ENCODE measurements at regions not wholly inside any gene's neighbourhood (a gene's known extent, or its start where the extent isn't known, plus 50 kb on each side); places are given as distances from the start of the nearest gene placed in this dataset.

DNA sequence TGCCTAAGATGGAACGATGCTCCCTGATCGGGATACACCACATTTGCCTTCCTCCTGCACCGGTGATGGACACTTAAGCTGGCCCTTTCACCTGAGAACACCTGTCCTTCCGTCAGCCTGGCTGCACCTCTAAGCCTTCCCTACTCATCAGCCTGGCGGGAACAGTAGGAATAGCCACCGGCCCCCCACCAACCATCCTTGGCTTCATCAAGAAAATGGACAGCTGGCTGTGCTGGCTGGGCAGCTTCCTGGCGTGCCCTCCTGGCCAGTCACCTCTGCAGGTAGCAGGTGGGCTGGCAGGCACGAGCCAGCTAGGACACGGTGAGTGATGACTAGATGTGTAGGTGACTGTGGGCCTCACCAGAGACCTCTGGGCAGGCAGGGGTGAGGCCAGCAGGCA, 142.8 kb downstream of the CTTN start:
- H3K27me3 ChIP-seq (ENCODE audit: control insufficient read depth in 1 of 2, insufficient read depth in 2 of 2, low read length in 2 of 2), result no peaks in the 10 kb centered on the region
- no peak overlapping the region for H3K9ac ChIP-seq (ENCODE audit: insufficient read depth, low read depth, low read length)
- no peak overlapping the region for H3K27ac ChIP-seq (ENCODE audit: extremely low read length, insufficient read depth, low read length)
- no peak overlapping the region for H2AFZ ChIP-seq (ENCODE audit: low read length)
- H3K4me1 ChIP-seq (ENCODE audit: insufficient read depth, low read length), result no peaks in the 10 kb centered on the region
- no peak overlapping the region for H3K4me3 ChIP-seq (replicated peaks in 1 of 3; ENCODE audit: insufficient read depth in 1 of 3, low read depth in 2 of 3, low read length in 3 of 3)
- intact Hi-C loops (cut with micrococcal nuclease; ENCODE audit: unreplicated experiment), result no loop called here
- WGBS (ENCODE audit: low lambda C conversion rate), result 93% methylated on average over 3 of the region's 9 CpGs
- no peak overlapping the region for H3K4me2 ChIP-seq (ENCODE audit: low read depth, low read length)
- TF ChIP-seq ZNF232 (CRISPR knock-in tag; IDR thresholded peaks at IDR 0.05; ENCODE audit: borderline replicate concordance) (no peak), IKZF1 (IDR thresholded peaks at IDR 0.05) (no peak), CENPT (CRISPR knock-in tag; IDR thresholded peaks at IDR 0.05; ENCODE audit: low read depth) (no peak), DMAP1 (CRISPR knock-in tag; IDR thresholded peaks at IDR 0.05) (no peak)
- no peaks in the 10 kb centered on the region for H3K79me2 ChIP-seq (ENCODE audit: insufficient read depth, low read length)
- in situ Hi-C loops (cut with HindIII; ENCODE audit: extremely low pct_ligation_motif_present, low pct_unique_long_range_greater_than_20kb), result no loop called here
- CTCF ChIA-PET (ENCODE audit: low intra/inter-chr PET ratio, low total read pairs), result no interaction called here
- H4K20me1 ChIP-seq (ENCODE audit: insufficient read depth, low read length), result 0 out of 2 replicates have a peak, but pooled peaks cover 10% of the 10 kb centered on the region
- ATAC-seq, result no peak
- no peaks in the 10 kb centered on the region; a peak in 1 of 5 replicates for H3K36me3 ChIP-seq (replicated peaks in 1 of 2; ENCODE audit: control insufficient read depth in 1 of 2, insufficient read depth in 2 of 2, low read length in 2 of 2)
- no peak for DNase-seq (ENCODE audit: low spot score)
- POLR2A ChIA-PET, result no interaction called here
- BruUV-seq (replicated peaks), result no TSS peak
- H3K9me3 ChIP-seq (ENCODE audit: low read length), result no peaks in the 10 kb centered on the region
- FAIRE-seq, result no peak

DNA sequence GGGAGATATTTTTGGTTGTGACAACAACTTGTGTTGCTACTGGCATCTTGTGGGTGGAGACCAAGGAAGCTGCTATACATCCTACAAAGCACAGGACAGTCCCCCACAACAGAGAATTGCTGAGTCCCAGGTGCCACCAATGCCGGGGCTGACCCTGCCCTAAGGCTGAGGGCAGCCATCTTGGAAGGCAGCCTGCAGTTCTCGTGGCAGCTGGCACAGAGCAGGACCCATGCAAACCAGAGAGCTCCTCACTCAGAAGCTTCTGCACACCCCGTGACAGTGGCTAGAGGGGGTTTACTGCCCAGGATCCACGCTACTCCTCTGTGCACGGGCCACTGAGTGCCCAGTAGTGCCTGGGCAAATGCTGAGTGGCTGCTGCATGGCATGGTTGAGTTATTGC, 143.4 kb downstream of the CTTN start:
- intact Hi-C loops (cut with micrococcal nuclease; ENCODE audit: unreplicated experiment) (no loop called here), in situ Hi-C loops (cut with HindIII; ENCODE audit: extremely low pct_ligation_motif_present, low pct_unique_long_range_greater_than_20kb) (no loop called here)
- Histone ChIP-seq H3K4me3 (replicated peaks in 1 of 3; ENCODE audit: insufficient read depth in 1 of 3, low read depth in 2 of 3, low read length in 3 of 3) (no peak overlapping the region), H4K20me1 (ENCODE audit: insufficient read depth, low read length) (peaks cover 11% of the 10 kb centered on the region; the same call in 1 of the 2 replicates), H2AFZ (ENCODE audit: low read length) (no peak overlapping the region), H3K4me1 (ENCODE audit: insufficient read depth, low read length) (no peaks in the 10 kb centered on the region), H3K36me3 (replicated peaks in 1 of 2; ENCODE audit: control insufficient read depth in 1 of 2, insufficient read depth in 2 of 2, low read length in 2 of 2) (no peaks in the 10 kb centered on the region; a peak in 1 of 5 replicates), H3K4me2 (ENCODE audit: low read depth, low read length) (no peak overlapping the region), H3K27me3 (ENCODE audit: control insufficient read depth in 1 of 2, insufficient read depth in 2 of 2, low read length in 2 of 2) (no peaks in the 10 kb centered on the region), H3K79me2 (ENCODE audit: insufficient read depth, low read length) (no peaks in the 10 kb centered on the region), H3K9ac (ENCODE audit: insufficient read depth, low read depth, low read length) (no peak overlapping the region), H3K9me3 (ENCODE audit: low read length) (no peaks in the 10 kb centered on the region), H3K27ac (ENCODE audit: extremely low read length, insufficient read depth, low read length) (no peak overlapping the region)
- BruUV-seq (replicated peaks), result no TSS peak
- 93% methylated on average over 5 of the region's 5 CpGs for WGBS (ENCODE audit: low lambda C conversion rate)
- ChIA-PET CTCF (ENCODE audit: low intra/inter-chr PET ratio, low total read pairs) (no interaction called here), POLR2A (no interaction called here)
- no peak for TF ChIP-seq ZNF564 (CRISPR knock-in tag; IDR thresholded peaks at IDR 0.05)
- TF ChIP-seq ZSCAN25 (CRISPR knock-in tag; IDR thresholded peaks at IDR 0.05), result no peak
- TF ChIP-seq YEATS2 (CRISPR knock-in tag; IDR thresholded peaks at IDR 0.05; ENCODE audit: borderline replicate concordance), result no peak
- TF ChIP-seq, protein P1, sequence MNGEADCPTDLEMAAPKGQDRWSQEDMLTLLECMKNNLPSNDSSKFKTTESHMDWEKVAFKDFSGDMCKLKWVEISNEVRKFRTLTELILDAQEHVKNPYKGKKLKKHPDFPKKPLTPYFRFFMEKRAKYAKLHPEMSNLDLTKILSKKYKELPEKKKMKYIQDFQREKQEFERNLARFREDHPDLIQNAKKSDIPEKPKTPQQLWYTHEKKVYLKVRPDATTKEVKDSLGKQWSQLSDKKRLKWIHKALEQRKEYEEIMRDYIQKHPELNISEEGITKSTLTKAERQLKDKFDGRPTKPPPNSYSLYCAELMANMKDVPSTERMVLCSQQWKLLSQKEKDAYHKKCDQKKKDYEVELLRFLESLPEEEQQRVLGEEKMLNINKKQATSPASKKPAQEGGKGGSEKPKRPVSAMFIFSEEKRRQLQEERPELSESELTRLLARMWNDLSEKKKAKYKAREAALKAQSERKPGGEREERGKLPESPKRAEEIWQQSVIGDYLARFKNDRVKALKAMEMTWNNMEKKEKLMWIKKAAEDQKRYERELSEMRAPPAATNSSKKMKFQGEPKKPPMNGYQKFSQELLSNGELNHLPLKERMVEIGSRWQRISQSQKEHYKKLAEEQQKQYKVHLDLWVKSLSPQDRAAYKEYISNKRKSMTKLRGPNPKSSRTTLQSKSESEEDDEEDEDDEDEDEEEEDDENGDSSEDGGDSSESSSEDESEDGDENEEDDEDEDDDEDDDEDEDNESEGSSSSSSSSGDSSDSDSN (CRISPR knock-in tag; IDR thresholded peaks at IDR 0.05), result no peak
- TF ChIP-seq DNMT1 (CRISPR knock-in tag; IDR thresholded peaks at IDR 0.05), result no peak
- TF ChIP-seq ZNF878 (CRISPR knock-in tag; IDR thresholded peaks at IDR 0.05), result no peak
- TF ChIP-seq DR1 (CRISPR knock-in tag; IDR thresholded peaks at IDR 0.05), result no peak
- TF ChIP-seq, protein P2, sequence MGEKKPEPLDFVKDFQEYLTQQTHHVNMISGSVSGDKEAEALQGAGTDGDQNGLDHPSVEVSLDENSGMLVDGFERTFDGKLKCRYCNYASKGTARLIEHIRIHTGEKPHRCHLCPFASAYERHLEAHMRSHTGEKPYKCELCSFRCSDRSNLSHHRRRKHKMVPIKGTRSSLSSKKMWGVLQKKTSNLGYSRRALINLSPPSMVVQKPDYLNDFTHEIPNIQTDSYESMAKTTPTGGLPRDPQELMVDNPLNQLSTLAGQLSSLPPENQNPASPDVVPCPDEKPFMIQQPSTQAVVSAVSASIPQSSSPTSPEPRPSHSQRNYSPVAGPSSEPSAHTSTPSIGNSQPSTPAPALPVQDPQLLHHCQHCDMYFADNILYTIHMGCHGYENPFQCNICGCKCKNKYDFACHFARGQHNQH (CRISPR knock-in tag; IDR thresholded peaks at IDR 0.05), result no peak
- TF ChIP-seq ZNF530 (CRISPR knock-in tag; IDR thresholded peaks at IDR 0.05; ENCODE audit: low read depth), result no peak
- TF ChIP-seq ZBTB1 (CRISPR knock-in tag; IDR thresholded peaks at IDR 0.05; ENCODE audit: borderline replicate concordance), result no peak
- no peak for TF ChIP-seq GABPB1 (CRISPR knock-in tag; IDR thresholded peaks at IDR 0.05)
- no peak for TF ChIP-seq ZNF160 (CRISPR knock-in tag; IDR thresholded peaks at IDR 0.05)
- DNase-seq (ENCODE audit: low spot score) (no peak), ATAC-seq (no peak), FAIRE-seq (no peak)
